NCI-H187 (cell line): ENCODE measurements at regions not wholly inside any gene's neighbourhood (a gene's known extent, or its start where the extent isn't known, plus 50 kb on each side); places are given as distances from the start of the nearest gene placed in this dataset.
"Not testable (repeated sequence)": the region's sequence is repeated elsewhere in the genome, so short reads cannot be mapped to it uniquely, and the experiment has no call there.

ENCODE experiments used
- DNase-seq, 2 experiments: peaks; one replicate each; lab custom pipeline; 2025; lab: John Stamatoyannopoulos, UW

- no peak for DNase-seq
Measured at GRCh38 chr1:88472298-88472697, 211.8 kb upstream of the PKN2 start.

DNA sequence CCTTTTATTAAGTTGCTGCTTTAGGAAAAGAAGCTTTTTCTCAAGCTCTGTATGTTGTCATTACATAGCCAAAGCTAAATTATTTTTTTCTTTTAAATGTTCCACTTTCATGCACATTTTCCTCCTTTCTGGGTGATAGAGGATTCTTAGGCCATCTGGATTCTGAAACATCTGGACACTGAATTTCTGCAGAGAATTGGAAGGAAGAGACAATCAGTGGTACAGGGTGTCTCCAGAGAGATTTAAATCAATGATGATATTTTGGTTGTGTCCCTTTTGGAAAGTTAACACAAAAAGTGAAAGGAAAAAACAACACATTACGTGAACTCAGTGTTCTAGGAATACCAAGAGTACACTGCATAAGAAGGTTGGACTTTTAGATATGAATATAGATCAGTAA is 211.4 kb upstream of the PKN2 start:
- no peak for DNase-seq

GRCh38 chr1:88474555-88475304 is 209.3 kb upstream of the PKN2 start:
- no peak for DNase-seq

DNA sequence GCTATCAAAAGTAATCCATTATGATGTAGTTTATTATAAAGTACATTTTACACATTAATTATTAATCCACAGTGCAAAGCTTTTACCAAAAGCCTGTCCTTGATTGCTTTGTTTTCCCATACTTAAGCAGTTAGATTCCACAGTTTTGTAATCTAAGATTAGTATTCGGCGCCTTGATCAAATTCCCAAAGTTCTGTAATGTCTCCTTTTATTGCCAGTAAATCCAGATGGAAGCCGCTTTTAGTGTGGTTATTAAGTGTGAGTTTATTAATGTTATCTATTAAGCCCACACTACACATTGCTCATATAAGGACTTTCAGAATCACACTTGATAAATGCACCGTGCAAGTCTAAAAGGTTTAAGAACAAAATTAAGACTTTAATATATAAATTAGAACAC is 199.2 kb upstream of the PKN2 start:
- no peak for DNase-seq

- no peak for DNase-seq
Measured at GRCh38 chr1:88488237-88488636, 195.8 kb upstream of the PKN2 start.

DNA sequence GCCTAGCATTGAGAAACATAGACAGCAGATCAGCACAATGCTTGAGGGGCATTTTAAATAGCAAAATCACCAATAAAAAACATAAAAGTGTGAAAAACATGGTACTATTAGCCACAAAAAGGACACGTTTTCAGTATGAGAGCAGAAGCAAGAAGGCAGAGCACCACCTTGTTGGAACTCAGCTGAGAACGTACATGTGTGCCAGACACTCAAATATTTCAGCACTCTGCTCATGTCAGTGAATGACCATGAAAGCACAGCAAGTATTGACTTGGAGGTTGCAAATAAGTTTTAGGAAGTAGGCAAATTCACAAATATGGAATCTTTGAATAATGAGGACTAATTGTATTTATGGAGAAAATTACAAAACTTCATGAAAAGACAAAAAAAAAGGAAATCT is 193.4 kb upstream of the PKN2 start:
- no peak for DNase-seq

DNA sequence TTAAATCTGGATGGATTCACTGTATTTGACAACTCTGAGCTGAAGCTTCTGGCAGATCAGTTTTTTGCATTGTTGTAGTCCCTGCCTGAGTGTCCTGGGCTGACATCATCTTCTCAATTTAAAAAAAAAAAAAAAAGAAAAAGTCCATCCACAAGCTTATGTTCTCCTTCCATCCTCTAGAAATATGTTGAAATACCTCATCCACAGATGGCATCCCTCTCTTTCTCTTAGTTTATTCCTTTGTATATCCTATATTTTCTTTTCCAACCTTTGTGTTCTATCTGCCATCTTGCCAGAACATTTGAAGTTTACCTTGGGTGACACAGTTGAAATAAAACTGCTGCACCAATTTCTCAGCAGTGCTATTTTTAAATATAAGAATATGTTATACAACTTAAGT is 184.4 kb upstream of the PKN2 start:
- DNase-seq = no peak

DNA sequence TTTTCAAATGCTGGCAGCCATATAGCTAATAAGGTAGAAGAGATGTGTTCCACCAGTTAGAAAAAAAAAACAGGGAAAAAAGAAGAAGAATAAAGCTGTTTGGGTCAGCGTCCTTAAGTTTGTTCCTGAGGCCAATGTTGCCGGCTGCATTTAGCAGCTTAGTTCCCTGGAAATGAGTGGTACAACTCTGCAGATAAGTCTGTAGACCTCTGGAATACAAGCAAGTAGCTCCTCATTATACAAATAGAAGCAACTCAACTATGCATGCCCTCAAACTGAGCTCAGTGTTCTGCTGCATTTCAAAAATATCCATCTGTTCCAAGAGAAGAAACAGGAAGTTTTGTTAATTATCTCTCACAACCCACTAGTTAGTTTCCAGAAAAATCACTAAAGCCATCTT is 181.2 kb upstream of the PKN2 start:
- no peak for DNase-seq

- no peak for DNase-seq
Measured at GRCh38 chr1:88503646-88504045, 180.4 kb upstream of the PKN2 start.

GRCh38 chr1:88504601-88505000 is 179.5 kb upstream of the PKN2 start:
- no peak for DNase-seq

GRCh38 chr1:88509379-88509778 is 174.7 kb upstream of the PKN2 start:
- DNase-seq = no peak

DNA sequence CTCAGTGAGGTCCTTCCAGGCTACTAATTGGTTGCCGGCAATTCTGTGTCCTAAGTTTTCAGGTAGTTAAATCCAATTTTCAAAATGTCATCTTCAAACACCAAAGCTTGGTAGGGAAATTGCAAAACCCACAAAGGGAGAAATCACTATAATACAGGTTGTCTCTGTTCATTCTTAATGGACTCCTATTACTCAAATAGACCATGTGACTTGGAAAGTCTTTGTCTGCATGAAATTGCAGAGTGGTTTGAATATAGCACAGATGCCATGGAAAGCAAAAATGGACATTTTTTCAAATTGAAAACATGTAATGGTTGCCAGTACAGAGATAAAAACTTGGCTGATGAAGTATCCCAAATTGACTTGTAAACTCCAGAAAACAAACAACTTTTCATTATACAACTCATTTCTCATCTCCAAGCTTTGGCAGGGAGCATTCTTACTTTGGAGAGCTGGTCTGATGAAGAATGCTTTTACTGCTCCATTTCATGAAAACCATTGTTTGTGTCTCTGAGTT is 169.5 kb upstream of the PKN2 start:
- no peak for DNase-seq

GRCh38 chr1:88517499-88517898 is 166.6 kb upstream of the PKN2 start:
- not testable (repeated sequence) for DNase-seq

DNA sequence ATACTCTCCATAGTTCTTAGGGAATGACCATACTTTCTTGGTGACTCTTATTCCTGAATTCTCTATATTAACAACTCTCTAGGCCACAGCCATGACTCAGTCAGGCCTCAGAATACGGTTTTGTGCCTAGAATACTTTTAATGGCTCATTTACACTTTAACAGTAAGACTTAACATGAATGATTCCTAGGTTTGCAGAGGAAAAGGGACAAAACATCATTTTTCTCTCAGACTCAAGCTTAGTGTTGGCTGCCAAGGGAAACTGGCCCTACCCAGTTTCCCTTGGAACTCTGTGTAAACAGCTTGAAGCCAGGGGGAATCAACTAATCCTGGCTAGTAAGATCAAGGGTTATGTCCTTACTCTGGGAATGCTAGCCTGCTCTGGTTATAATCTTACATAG is 164.9 kb upstream of the PKN2 start:
- no peak for DNase-seq

- DNase-seq = no peak
Measured at GRCh38 chr1:88523854-88524528, 160.1 kb upstream of the PKN2 start.

DNA sequence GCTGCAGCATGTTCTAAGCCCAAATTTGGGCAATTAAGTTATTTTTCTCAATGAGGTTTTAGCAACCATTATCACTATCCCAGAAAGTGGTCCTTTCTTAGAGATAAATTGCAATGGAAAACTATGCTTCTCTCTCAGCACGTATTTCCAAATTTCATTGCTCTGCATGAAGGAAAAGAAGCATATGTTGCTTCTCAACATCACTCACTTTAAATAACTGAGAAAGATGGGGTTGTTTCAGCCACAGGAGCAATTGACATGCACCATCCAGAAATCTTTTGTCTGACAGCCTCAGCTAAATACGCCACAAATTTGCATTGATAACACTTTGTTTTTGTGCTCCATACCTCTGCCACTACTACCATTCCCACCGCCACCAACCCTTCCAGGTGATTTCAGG is 157.6 kb upstream of the PKN2 start:
- DNase-seq = no peak

GRCh38 chr1:88528792-88529191 is 155.3 kb upstream of the PKN2 start:
- no peak for DNase-seq

DNA sequence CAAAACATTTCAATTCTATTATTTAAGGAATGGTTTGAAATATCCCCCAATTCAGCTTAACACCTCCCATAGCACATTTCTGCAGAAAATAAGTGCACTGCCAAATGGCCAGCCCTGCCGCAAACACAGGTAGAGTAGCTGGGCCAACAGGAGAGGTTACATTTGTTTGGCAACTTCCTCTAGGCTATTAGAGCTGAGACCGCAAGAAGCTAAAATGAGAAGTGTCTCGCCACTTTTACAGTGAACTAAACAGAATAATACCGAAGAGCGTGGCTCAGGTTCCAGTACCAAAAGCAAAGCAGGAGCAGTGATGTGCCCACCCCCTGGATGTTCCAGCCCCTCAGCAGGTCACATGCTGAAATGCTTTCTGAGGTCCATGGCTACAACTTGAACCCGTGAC is 154.5 kb upstream of the PKN2 start:
- DNase-seq = no peak

DNA sequence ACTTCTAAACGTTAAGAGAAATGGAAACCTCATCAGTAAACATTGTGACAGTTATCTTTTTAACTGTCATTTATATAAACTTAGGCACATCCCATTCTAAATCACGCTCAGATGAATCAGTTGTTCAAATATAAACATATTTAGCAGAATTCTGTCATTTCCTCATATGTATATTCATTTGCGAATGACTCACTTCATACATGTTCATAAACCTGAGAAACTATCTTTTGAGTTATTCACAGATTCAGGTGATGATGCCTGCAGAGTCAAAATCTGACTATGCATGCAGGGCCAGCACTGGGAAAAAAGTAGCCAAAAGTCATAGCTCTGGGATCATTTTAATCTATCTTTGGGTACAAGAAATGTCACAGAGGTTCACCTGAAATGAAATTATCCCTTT is 153.8 kb upstream of the PKN2 start:
- DNase-seq = no peak

DNA sequence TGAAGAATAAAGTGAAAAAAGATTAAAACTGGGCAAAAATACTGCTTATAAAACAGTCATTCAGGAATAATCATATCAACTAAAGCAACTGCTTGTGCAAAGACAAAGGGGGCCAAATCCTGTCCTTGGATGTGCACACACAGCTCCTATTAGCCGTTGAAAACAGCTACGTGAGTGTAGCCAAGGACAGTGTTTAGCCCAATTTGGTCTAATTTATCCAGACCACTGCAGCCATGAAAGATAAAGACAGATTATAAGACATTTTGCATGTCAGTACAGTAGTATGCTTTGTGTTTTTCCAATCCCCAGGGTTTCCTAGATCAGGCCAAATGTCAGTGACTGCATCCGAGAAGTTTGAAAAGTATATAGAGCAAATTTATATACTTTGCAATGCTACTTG is 146.3 kb upstream of the PKN2 start:
- DNase-seq = no peak

- no peak for DNase-seq
Measured at GRCh38 chr1:88538222-88538899, 145.7 kb upstream of the PKN2 start.

DNA sequence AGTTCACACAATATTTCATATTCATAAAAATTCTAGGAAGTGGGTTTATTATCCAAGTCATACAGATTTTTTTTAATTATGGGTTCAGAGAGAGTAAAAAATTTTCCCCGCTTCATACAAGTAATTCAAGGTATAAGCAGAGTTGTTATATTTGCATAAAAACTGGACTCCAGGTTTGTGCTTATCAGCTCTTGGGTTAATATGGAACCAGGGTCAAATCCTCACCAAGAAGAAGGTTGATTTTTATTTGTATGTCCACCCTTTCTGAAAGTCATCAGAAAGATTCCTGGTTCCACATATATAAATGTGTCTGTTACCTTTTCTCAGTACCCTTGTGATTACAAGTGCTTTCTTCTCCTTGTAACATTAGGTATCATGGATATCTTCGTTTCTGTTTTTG is 143.8 kb upstream of the PKN2 start:
- DNase-seq = no peak

DNA sequence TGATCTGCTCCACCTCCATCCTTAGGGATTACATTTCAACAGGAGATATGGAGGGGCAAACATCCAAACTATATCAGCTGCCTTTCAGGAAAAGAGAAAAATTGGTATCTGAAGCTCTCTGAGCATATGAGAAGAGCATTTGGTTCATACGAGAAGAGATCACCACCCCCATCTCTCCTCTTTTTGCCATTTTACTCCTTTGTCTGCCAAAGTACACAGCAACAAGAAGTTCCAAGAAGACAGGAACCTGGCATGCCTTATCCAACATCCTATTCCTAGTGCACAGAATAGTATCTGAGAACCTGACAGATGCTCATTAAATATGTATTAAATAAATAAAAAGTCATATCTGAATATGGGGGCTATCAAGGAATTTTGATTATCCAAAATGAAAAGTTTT is 142.5 kb upstream of the PKN2 start:
- DNase-seq = no peak
